ENCODE measurements at regions not wholly inside any gene's neighbourhood (a gene's known extent, or its start where the extent isn't known, plus 50 kb on each side); places are given as distances from the start of the nearest gene placed in this dataset.
"Not testable (repeated sequence)": the region's sequence is repeated elsewhere in the genome, so short reads cannot be mapped to it uniquely, and the experiment has no call there.

DNA sequence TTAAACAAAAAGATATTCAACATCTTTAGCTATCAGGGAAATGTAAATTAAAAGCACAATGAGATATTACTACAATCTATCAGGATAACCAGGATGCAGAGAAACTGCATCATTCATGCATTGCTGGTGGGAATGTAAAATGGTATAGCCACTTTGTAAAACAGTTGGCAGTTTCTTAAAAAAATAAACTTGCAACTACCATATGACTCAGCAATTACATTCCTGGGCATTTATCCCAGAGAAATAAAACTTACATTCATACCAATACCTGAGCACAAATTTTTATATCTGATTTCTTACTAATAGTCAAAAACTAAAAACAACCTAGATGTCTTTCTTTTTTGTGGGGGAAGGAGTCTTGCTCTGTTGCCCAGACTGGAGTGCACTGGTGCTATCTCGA lies 190.3 kb upstream of the TAB2 start:
- no peak for DNase-seq

DNA sequence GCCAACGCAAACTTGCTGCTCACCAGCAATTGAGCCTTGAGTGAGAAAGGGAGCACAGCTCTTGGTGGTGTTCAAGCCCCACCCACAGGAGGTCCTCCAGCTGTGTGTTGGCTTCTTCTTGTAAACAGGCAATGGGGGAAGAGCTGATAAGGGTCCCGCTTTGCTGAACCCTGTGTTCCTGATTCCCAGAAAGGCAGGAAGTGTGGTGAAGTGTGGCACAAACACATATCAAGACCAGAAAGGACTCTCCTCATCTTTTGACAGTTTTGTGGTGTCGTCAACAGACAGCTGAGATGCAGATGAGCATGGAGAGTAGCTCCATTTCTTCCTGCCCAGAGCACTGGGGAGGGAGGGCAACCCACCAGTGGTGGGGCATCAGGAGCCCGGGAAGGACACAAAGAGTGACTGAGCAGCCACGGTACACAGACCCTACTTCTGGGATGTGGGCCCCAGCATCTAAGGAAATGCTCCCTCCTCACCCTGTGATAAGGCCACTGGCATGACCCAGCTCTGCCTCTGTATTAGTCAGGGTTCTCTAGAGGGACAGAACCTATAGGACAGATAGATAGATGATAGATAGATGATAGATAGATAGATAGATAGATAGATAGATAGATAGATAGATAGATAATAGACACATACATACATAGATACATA lies 188.9 kb upstream of the TAB2 start:
- DNase-seq = no peak

DNA sequence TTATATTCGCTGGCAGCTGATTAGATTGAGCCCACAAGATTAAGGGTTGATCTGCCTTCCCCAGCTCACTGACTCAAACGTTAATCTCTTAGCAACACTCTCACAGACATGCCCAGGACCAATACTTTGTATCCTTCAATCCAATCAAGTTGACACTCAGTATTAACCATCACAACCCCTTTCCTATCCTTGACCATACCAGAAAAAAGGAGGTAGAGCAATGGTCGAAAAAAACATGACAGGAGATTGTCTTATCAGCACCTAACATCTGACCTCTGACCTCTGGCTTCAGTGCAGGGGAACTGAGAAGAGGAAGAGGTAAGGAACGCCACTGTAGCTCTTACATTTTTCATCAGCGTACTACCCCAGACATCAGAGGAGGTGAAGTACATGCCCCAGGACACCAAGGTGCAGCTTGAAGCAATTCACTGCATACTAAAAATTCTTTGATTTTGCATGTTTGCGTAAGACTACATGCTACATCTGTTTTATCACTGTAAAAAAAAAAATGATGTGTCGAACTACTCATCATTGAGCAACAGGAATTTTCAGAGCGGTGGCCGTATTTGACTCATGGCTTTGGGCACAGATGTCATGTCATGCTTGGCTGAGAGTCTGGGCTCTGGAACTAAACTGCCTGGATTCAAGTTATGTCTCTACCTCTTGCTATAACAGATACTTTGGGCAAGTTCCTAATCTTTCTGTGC lies 188.0 kb upstream of the TAB2 start:
- DNase-seq = no peak

DNA sequence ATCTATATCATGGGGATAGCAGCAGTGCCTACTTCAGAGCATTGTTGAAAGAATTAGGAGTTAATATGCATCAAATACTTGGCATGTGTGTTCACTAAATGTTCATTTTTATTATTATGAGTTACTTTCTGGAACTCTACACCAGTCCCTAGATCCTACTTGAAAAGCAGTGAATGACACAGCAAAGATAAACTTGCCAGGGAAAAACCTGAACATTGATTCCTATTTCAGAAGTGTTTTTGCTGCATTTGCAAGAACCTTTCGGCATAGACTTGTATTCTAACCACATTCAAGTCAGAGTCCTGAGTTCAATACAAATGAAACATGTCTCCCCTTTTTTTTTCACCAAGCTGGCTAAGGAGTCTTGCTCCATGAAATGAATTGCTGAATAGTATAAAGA lies 187.4 kb upstream of the TAB2 start:
- DNase-seq = no peak

DNA sequence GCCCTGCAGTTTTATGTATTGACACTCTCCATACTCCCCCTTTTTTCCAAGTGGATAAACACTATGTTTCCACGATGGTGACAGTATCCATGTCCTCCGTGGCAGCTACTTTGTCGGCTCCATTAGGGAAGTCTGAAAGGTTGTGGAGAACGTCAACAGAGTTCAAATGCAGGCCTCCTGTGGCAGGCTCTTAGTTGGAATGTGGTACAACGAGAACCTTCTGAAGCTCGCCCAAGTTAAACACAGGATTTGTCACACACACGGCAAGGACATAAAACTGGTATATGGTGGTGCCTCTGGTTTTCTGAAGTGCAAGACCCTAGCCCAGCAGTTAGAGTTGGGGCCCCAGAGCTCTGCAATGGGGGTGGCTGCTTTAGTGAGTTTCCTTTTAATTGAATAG lies 187.0 kb upstream of the TAB2 start:
- no peak for DNase-seq

DNA sequence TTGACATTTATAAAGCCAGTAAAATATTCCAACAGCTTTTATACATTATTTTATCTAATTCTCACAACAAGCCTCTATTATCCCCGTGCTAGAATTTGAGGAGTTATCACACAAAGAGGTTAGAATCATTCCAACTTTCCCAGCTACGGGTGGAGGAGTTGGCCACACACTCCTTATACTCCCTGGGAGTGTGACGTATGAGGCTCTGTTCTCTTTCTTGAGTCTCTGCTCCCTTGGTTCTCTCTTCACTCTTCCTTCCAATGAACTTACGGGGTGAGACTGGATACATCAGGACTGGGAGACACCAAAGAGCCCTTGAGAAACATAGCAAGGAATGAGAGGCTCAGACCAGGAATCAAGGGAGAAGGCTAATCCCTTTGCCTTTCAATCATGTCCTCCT lies 185.6 kb upstream of the TAB2 start:
- no peak for DNase-seq

DNA sequence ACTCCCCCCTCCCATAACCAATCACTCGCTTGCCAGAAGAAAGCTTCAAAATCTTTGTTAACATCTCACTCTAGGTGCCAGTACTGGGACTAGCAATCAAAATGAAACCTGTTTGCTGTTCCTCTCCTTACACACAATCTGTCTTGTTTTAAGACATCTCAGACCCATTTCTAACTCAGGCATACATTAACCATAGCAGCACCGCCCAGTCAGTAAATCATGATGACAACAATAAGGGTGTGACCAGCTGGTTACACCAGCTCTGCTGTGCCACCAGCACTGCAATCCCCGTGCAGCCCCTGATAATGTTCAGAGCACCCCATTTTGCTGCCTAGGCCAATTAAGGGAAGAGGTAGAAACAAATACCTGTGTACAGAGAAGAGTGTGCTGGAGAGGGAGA lies 185.2 kb upstream of the TAB2 start:
- DNase-seq = no peak

DNA sequence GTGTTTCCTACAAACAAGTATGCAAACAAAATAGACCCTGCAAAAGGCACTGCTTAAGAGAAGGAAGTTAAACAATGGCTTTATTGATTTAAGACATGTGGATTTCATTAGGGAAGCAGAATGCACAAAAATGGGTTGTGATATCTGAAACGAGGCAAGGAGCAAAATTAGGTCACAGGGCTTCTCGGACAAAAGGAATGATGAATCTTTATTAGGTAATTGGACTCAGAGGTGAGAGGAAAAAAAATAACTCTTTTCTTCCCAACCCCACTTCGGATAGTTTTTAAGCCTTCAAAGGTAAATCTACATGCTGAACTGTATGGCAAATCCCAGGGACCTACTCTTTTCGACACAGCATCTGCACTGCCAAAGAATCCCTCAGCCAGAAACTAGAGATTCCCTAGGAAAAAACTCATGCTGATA lies 183.0 kb upstream of the TAB2 start:
- DNase-seq = no peak

DNA sequence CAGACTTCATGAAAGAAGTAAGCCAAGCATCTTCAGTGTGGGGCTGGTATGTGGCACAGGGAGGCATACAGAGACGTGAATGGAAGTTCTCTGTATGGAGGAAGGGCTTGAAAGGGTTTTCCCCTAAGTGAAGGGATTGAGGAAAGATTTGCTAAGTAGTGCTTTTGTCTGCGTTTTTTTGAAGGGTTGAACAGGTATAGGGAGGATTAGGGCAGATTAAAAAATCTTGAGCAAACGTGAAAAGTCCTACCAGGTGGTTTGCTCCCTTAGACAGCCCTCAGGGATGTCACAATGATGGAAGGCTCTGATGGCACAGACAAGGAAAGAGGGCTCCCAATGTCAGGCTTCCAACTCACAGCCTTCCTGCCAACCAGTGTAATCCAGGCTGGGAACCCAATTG lies 181.7 kb upstream of the TAB2 start:
- DNase-seq = no peak

DNA sequence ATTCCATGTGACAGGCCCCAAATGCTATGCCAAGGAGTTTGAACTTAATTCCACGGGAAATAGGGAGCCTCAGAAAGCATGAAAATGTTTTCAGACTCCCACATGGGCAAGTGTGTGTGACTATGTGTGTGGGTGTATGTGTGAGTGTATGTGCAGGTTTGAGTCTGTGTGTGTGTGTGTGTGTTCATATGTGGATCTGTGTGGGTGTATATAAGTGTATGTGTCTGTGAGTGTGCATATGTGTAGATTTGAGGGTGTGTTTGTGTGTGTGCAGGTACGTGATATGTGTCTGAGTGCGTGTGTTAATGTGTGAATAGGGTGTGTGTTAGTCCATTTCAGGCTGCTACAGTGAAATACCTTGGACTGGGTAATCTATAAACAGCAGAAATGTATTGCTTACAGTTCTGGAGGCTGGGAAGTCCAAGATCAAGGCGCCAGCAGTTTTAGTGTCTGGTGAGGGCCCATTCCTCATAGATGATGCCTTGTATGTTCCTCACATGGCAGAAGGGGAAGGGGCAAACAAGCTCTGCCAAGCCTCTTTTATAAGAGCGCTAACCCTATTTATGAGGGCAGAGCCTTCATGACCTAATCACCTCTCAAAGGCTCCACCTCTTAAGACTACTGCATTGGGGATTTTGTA lies 181.1 kb upstream of the TAB2 start:
- DNase-seq = no peak

DNA sequence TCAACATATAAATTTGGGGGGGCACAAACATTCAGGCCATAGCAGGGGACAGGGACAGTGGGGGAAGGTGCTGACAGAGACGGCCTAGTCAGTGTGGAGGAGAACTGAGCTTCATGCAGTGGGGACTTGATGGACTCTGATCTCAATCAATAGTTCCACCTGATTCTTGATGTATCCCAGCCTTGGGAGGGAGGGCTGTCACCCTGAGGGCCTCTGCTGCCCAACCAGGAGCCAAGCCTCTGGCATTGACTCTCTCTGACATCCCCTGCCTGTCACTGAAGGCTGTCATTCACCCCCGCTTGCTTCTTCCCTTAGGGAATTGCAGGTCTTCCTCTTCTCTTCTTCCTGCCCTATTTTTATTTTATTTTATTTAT lies 180.6 kb upstream of the TAB2 start:
- no peak for DNase-seq

DNA sequence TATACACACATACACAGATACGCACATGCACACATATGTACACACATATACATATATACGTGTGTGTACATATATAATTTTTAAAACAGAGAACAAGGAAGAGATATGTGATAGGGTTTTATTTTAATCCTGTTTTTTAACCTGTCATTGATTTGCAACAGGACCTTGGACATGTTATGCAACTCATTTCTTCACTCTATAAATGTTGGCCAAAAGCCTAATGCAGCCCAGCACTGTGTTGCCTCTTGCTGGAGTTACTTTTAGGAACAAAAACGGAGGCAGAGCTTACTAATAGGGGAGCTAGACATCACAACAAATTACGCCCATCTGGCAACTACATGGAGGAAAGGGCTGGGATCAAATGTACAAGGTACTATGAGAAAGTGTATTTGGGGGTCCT lies 179.9 kb upstream of the TAB2 start:
- no peak for DNase-seq

DNA sequence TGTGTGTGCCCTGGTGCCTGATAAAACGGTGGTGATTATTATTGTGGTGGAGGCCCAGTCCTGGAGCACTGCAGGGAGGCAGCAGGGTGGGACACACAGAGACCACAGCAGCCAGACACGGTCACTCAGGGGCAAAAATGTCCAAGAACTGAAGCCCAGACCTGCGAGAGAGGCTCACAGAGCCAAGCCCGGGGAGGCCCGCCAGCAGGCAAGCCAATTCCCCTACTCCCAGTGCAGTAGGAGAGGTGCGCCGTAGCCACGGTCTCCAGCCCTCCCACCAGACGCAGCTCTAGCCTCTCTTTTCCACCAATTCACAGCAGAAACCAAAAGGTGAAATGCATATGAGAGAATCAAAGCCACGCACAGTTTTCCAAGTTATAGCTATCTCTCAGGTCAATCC lies 179.4 kb upstream of the TAB2 start:
- DNase-seq = no peak

DNA sequence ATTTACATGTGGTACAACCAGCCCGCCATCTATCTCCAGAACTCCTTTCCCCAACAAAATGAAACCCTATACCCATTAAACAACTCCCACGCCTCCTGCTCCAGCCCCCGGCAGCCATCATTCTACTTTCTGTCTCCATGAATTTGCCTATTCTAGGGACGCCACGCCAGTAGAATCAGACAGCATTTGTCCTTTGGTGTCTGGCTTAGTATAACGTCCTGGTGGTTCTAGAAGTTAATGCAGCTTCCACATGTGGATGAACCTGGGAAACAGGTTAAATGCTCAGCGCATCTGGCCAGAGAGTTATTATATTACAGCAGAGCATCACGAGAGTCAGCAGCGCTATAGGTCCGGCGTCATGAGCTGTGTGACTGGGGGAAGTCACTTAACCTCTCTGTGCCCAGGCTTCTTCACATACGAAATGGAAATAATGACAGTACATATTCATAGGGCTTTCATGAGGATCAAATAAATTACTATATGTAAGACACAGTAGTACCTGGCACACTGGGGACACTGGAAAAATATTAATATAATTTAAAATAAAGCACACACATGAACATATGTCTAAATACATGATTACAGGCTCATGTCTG lies 178.7 kb upstream of the TAB2 start:
- DNase-seq = no peak

DNA sequence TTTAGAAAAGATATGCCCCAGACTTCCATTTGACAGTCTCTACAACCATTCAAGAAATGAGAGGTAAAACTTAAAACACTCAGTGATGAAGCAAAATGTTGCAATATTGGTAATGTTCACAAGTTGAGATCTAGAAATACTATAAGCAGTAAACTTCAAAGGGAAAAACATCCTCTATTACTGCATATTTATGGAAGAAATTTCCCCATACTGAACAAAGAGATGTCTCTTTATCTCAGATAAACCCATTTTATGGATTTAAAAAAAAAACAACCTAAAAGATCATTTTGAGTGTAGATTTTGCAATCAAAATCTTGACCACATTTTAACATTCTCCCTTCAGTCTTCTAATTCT lies 177.8 kb upstream of the TAB2 start:
- DNase-seq = no peak

DNA sequence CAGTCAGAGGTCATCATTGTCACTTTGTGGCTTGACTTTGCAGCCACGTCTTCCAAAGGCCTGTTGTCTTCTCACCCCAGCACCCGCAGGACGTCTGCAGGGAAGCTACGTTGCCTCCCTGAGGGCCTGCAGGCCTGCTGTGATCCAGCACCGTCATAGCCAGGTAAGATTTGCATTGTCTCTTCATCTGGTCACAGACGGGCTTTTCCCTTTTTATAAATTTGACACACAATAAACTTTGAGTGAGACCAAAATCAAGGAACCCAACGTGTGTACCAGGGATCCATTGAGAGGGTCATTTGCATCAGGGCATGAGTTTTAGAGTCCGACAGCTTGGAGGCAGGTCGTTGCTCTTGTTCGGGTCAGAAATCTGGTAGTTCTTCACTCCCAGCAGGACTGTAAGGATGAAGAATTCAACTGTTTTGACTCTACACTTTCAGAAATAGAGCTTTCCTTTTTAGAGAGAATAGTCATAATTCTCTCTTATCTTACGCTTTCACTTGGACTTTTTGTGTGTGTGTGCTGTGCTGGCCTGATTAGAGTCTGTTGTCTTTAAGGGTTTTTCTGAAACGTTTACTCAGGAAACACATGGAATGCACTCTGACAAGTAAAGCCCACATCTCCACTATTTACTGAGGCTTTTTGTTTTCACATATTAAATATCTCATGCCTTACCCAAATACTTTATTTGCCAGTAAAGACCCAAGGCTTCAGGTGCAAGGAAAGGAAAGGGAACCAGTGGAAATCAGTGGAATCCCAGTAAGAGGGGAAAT lies 177.2 kb upstream of the TAB2 start:
- DNase-seq = peak; percentile 77

DNA sequence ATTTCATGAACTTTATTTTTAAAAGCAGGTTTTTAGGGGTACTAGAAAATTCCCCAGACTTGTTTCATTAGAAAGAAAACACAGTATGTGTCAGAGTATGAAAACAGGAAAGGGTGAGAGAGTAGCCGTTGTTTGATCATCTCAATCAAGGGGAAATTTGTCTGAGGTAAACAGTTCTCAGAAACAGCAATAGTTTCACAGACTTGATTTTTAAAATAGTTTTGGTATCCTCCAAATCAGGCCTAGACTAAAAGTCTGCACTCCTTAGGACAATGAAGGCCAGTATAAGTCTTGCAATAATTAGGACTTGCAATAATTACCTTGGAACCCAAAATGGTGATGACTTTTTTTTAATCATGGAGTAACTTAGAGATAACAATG lies 176.6 kb upstream of the TAB2 start:
- no peak for DNase-seq

DNA sequence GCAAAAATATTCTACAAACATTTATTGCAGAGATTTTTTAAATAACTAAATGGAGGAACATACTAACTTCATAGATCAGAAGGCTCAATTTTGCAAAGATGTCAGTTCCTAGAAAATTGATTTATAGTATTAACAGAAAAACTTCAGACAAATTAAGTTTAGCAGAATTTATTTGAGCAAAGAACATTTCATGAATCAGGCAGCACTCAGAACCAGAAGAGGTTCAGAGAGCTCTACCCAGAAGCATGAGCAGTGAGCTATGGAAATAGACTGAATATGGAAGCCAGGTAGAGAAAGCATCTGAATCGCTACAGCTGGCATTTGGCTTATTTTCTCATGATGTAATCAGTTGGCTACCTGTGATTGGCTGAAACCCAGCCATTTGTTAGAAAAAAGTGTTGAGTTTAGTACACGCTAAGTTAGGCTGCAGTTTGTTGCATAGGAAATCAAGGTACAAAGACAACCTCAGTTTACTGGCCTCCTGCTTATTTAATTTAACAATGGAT lies 174.5 kb upstream of the TAB2 start:
- no peak for DNase-seq

DNA sequence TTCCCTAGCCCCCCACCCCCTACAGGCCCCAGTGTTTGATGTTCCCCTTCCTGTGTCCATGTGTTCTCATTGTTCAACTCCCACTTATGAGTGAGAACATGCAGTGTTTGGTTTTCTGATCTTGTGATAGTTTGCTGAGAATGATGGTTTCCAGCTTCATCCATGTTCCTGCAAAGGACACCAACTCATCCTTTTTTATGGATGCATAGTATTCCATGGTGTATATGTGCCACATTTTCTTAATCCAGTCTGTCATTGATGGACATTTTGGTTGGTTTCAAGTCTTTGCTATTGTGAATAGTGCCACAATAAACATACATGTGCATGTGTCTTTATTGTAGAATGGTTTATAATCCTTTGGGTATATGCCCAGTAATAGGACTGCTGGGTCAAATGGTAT lies 171.7 kb upstream of the TAB2 start:
- DNase-seq = not testable (repeated sequence)

DNA sequence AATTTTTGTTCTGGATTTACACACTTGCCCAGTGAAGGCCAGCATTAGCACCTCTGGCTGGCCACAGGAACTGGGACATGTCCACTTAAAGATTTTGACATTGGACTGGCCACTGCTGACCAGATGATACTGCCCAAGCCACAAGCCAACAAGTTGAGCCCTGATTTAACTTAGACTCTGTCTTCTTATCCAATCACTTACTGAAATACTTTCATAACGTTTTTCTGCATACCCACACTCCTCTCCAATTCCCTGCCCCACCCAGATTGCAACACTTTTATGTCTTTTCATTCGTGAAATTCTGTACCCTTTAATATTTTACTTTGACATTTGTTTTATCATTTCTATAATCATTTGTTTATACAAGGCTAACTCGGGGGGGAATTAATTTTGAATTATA lies 170.3 kb upstream of the TAB2 start:
- no peak for DNase-seq

DNA sequence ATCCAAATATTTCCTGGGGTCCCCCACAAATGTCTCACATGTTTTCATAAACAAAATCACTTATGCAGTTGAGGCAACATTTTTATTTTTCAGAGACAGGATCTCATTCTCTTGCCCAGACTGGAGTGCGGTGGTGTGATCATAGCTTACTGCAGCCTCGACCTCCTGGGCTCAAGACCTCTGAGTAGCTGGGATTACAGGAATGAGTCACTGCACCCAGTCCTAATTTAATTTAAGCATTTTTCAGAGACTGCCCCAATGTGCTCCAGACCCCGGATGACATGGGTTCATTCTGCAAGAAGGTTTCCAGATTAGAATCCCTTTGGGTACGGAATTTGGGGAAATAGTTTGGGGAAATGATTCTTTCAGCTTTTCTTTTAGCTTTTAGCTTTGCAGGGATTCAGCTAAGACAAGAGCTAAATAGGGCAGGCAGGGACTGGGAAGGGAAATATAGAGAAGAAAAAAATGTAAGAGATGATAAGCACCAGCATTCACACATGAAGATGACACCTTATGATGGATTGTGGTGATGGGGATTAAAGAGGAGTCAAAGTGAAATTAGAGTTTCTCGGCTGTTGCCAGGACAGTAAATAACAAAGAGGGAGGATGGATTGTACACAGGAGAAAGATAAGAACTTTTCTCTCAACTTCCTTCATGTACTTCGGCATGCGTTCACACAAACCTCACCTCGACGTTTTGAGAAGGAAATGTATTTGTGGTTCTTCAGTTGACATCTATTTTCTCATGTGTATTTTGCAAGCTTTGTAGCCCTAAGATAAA lies 169.4 kb upstream of the TAB2 start:
- DNase-seq = no peak

DNA sequence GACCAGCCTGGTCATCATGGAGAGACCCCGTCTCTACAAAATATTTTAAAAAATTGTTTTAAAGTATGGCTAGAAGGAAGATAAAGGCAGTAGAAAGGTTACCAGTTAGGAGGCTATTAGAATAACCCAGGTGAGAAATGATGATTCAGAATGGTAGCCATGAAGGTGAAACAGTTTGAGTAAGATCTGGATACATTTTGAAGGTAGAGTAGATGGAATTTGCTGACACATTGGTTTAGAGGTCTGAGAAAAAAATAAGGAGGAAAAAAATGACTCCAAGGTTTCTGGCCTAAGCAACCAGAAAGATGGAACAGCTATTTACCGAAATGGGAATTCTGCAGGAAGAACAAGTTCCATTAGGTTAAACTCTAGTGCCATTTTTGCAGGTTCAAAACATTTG lies 167.9 kb upstream of the TAB2 start:
- no peak for DNase-seq

DNA sequence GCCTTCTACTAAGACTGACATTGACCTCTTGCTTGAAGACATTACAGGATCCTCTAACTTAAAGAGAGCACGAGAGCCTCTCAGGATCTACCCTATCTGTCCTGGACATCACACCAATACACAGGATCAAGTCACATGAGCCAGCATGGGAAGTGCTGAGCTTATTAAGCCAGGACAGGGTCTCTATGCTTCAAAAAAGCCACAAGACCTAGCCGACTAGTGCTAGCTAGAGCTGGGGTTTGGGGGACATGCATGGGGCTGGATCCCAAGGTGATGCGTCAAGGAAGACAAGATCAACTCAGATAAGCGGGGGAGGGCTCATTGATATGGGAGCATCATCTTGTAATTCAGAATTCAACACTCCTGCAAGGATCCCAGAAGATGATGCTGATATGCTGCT lies 167.2 kb upstream of the TAB2 start:
- DNase-seq = no peak
